ES-I3 (cell line): ENCODE measurements at regions not wholly inside any gene's neighbourhood (a gene's known extent, or its start where the extent isn't known, plus 50 kb on each side); places are given as distances from the start of the nearest gene placed in this dataset.

Source experiments
- H3K36me3 ChIP-seq: 2 replicates; pipeline ENCODE4 v1.6.1; 2013; ENCODE audit warnings: mild to moderate bottlenecking, low read length, control low read depth, moderate library complexity; ENCODE audit not compliant: insufficient read depth
- H3K4me1 ChIP-seq: 2 replicates; pipeline ENCODE4 v1.6.1; 2013; ENCODE audit warnings: mild to moderate bottlenecking, control low read depth, low read length; ENCODE audit not compliant: insufficient read depth
- H3K9ac ChIP-seq: 2 replicates; pipeline ENCODE4 v1.6.1; 2013; ENCODE audit warnings: low read depth, mild to moderate bottlenecking, low read length, moderate library complexity
- H3K9me3 ChIP-seq: 2 replicates; pipeline ENCODE4 v1.6.1; 2013; ENCODE audit warnings: mild to moderate bottlenecking, low read length, moderate library complexity; ENCODE audit not compliant: control insufficient read depth, insufficient read depth

- no peak overlapping the region for H3K9ac ChIP-seq
- H3K36me3 ChIP-seq, result no peaks in the 10 kb centered on the region
- H3K9me3 ChIP-seq, result no peaks in the 10 kb centered on the region
- H3K4me1 ChIP-seq, result no peaks in the 10 kb centered on the region
Observed at GRCh38 chr1:3981746-3982505, 81.9 kb upstream of the C1orf174 start.

- Histone ChIP-seq H3K36me3 (no peaks in the 10 kb centered on the region), H3K9me3 (no peaks in the 10 kb centered on the region), H3K9ac (no peak overlapping the region), H3K4me1 (no peaks in the 10 kb centered on the region)
Observed at GRCh38 chr1:3983181-3983580, 83.1 kb upstream of the C1orf174 start.

- no peaks in the 10 kb centered on the region for H3K36me3 ChIP-seq
- H3K9me3 ChIP-seq, result no peaks in the 10 kb centered on the region
- H3K9ac ChIP-seq, result no peak overlapping the region
- no peaks in the 10 kb centered on the region for H3K4me1 ChIP-seq
Observed at GRCh38 chr1:3984586-3984985, 84.5 kb upstream of the C1orf174 start.

GRCh38 chr1:3986686-3987218, 86.7 kb upstream of the C1orf174 start:
- no peaks in the 10 kb centered on the region for H3K4me1 ChIP-seq
- H3K36me3 ChIP-seq, result no peaks in the 10 kb centered on the region
- no peak overlapping the region for H3K9ac ChIP-seq
- no peaks in the 10 kb centered on the region for H3K9me3 ChIP-seq

- Histone ChIP-seq H3K9ac (no peak overlapping the region), H3K36me3 (no peaks in the 10 kb centered on the region), H3K9me3 (no peaks in the 10 kb centered on the region), H3K4me1 (no peaks in the 10 kb centered on the region)
Observed at GRCh38 chr1:3987669-3988235, 87.7 kb upstream of the C1orf174 start.

GRCh38 chr1:3988431-3988830, 88.4 kb upstream of the C1orf174 start:
- Histone ChIP-seq H3K9me3 (no peaks in the 10 kb centered on the region), H3K9ac (no peak overlapping the region), H3K36me3 (no peaks in the 10 kb centered on the region)

GRCh38 chr1:3989465-3989864, 89.4 kb upstream of the C1orf174 start:
- no peak overlapping the region for H3K9ac ChIP-seq
- H3K36me3 ChIP-seq, result no peaks in the 10 kb centered on the region
- no peaks in the 10 kb centered on the region for H3K9me3 ChIP-seq
- H3K4me1 ChIP-seq, result no peaks in the 10 kb centered on the region

More at GRCh38 chr1:3988431-3988830, 88.4 kb upstream of the C1orf174 start:
- H3K4me1 ChIP-seq, result no peaks in the 10 kb centered on the region

GRCh38 chr1:3992103-3992556, 92.1 kb upstream of the C1orf174 start:
- H3K36me3 ChIP-seq, result no peaks in the 10 kb centered on the region
- H3K9me3 ChIP-seq, result no peaks in the 10 kb centered on the region
- no peaks in the 10 kb centered on the region for H3K4me1 ChIP-seq
- H3K9ac ChIP-seq, result no peak overlapping the region

GRCh38 chr1:3992746-3993145, 92.7 kb upstream of the C1orf174 start:
- H3K9me3 ChIP-seq, result no peaks in the 10 kb centered on the region
- H3K4me1 ChIP-seq, result no peaks in the 10 kb centered on the region
- no peak overlapping the region for H3K9ac ChIP-seq
- H3K36me3 ChIP-seq, result no peaks in the 10 kb centered on the region

- no peaks in the 10 kb centered on the region for H3K9me3 ChIP-seq
- no peaks in the 10 kb centered on the region for H3K36me3 ChIP-seq
- H3K9ac ChIP-seq, result no peak overlapping the region
- H3K4me1 ChIP-seq, result no peaks in the 10 kb centered on the region
Observed at GRCh38 chr1:3993619-3994375, 93.7 kb upstream of the C1orf174 start.

- H3K36me3 ChIP-seq, result no peaks in the 10 kb centered on the region
- no peaks in the 10 kb centered on the region for H3K4me1 ChIP-seq
- H3K9me3 ChIP-seq, result no peaks in the 10 kb centered on the region
- H3K9ac ChIP-seq, result no peak overlapping the region
Observed at GRCh38 chr1:3995141-3995780, 95.2 kb upstream of the C1orf174 start.

GRCh38 chr1:3996846-3997705, 97.0 kb upstream of the C1orf174 start:
- H3K9me3 ChIP-seq, result no peaks in the 10 kb centered on the region
- H3K36me3 ChIP-seq, result no peaks in the 10 kb centered on the region
- no peaks in the 10 kb centered on the region for H3K4me1 ChIP-seq

GRCh38 chr1:3998086-3998485, 98.0 kb upstream of the C1orf174 start:
- Histone ChIP-seq H3K9ac (no peak overlapping the region), H3K36me3 (no peaks in the 10 kb centered on the region), H3K4me1 (no peaks in the 10 kb centered on the region), H3K9me3 (no peaks in the 10 kb centered on the region)

More at GRCh38 chr1:3996846-3997705, 97.0 kb upstream of the C1orf174 start:
- H3K9ac ChIP-seq, result no peak overlapping the region
